ENCODE measurements at regions not wholly inside any gene's neighbourhood (a gene's known extent, or its start where the extent isn't known, plus 50 kb on each side); places are given as distances from the start of the nearest gene placed in this dataset.

GRCh38 chr1:2891923-2892448 lies 90.5 kb upstream of the TTC34 start:
- no peak for DNase-seq

- no peak for DNase-seq
Measured at GRCh38 chr1:2893473-2894120, 92.1 kb upstream of the TTC34 start.

- no peak for DNase-seq
Measured at GRCh38 chr1:2894381-2895041, 93.0 kb upstream of the TTC34 start.

GRCh38 chr1:2896824-2897223 lies 95.3 kb upstream of the TTC34 start:
- no peak for DNase-seq

- DNase-seq = no peak
Measured at GRCh38 chr1:2903226-2903625, 101.7 kb upstream of the TTC34 start.

- DNase-seq = no peak
Measured at GRCh38 chr1:2904191-2904590, 102.7 kb upstream of the TTC34 start.

GRCh38 chr1:2905356-2905755 lies 103.9 kb upstream of the TTC34 start:
- no peak for DNase-seq

GRCh38 chr1:2906085-2906484 lies 104.6 kb upstream of the TTC34 start:
- DNase-seq = no peak

- no peak for DNase-seq
Measured at GRCh38 chr1:2906620-2907019, 105.1 kb upstream of the TTC34 start.

- no peak for DNase-seq
Measured at GRCh38 chr1:2907051-2907450, 105.6 kb upstream of the TTC34 start.

- no peak for DNase-seq
Measured at GRCh38 chr1:2908081-2908480, 106.6 kb upstream of the TTC34 start.

- no peak for DNase-seq
Measured at GRCh38 chr1:2908561-2908960, 107.1 kb upstream of the TTC34 start.

- no peak for DNase-seq
Measured at GRCh38 chr1:2909797-2910196, 108.3 kb upstream of the TTC34 start.

GRCh38 chr1:2910211-2910610 lies 108.7 kb upstream of the TTC34 start:
- DNase-seq = no peak

- no peak for DNase-seq
Measured at GRCh38 chr1:2911421-2912178, 109.7 kb upstream of the ACTRT2 start.

GRCh38 chr1:2912424-2913061 lies 108.7 kb upstream of the ACTRT2 start:
- DNase-seq = no peak

- no peak for DNase-seq
Measured at GRCh38 chr1:2913091-2913490, 108.2 kb upstream of the ACTRT2 start.

- DNase-seq = no peak
Measured at GRCh38 chr1:2914702-2915101, 106.6 kb upstream of the ACTRT2 start.

- DNase-seq = no peak
Measured at GRCh38 chr1:2916153-2916552, 105.1 kb upstream of the ACTRT2 start.

GRCh38 chr1:2916706-2917105 lies 104.6 kb upstream of the ACTRT2 start:
- DNase-seq = no peak

GRCh38 chr1:2917284-2917683 lies 104.0 kb upstream of the ACTRT2 start:
- no peak for DNase-seq

GRCh38 chr1:2918441-2918840 lies 102.8 kb upstream of the ACTRT2 start:
- DNase-seq = no peak

GRCh38 chr1:2919841-2920240 lies 101.4 kb upstream of the ACTRT2 start:
- DNase-seq = no peak
